ENCODE measurements at regions not wholly inside any gene's neighbourhood (a gene's known extent, or its start where the extent isn't known, plus 50 kb on each side); places are given as distances from the start of the nearest gene placed in this dataset.

DNA sequence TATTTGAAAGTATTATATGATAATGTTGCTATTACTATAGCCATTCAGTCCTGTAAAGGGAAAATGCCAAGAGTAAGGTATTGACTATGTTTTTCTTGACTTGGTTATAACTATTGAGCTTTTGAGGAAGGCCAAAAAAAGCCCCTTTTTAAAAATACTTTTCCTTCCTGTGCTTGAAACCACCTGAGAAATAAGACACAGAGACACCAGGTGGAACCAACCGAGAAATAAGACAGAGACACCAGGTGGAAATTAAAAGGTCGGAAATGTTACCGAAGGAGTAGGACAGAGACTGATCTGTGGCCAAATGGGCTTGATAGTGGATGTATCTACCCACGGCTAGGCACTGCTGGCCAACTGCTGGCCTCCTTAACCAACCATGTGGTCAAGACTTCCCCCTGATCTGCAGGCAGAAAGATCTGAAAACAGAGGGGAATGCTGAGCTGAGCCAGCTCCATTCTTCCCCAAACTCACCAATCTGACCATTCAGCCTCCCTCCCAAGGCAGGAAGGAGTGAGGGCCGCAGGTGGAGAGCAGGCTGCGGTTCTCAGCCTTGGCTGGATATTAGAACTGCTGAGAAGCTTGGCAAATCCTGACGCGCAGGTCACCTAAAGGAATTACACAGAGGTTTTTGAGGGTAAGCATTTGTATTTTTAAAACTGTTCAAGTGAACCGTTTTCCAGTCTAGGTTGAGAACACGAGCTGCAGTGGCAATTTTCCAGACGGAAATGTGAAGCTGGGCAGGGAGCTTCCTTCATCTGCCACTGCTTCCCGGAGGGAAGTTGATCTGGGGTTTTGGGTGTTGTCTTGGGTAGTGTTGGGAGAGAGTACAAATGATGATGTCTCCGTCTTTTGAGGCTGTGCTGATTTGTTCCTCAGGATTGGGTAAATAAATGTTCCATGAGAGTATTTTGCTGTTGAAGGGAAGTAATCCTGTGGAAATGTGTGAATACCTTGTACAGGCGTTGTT lies 121.7 kb upstream of the EXOC2 start:
- no peak for DNase-seq
- Histone ChIP-seq H3K27me3 (no peaks in the 10 kb centered on the region), H3K36me3 (no peaks in the 10 kb centered on the region), H3K9me3 (no peaks in the 10 kb centered on the region), H3K27ac (no peak overlapping the region), H3K4me1 (no peaks in the 10 kb centered on the region), H3K4me3 (no peak overlapping the region)
- intact Hi-C loops (cut with DNase I; ENCODE audit: low total_unique reads), result no loop called here
- TF ChIP-seq CTCF (IDR thresholded peaks at IDR 0.05), result no peak

- intact Hi-C loops (cut with DNase I; ENCODE audit: low total_unique reads), result no loop called here
- no peak for TF ChIP-seq CTCF (IDR thresholded peaks at IDR 0.05)
- H3K27me3 ChIP-seq, result no peaks in the 10 kb centered on the region
- no peaks in the 10 kb centered on the region for H3K4me1 ChIP-seq
- no peak for DNase-seq
- H3K9me3 ChIP-seq, result no peaks in the 10 kb centered on the region
- no peaks in the 10 kb centered on the region for H3K36me3 ChIP-seq
- H3K27ac ChIP-seq, result no peak overlapping the region
- H3K4me3 ChIP-seq, result no peak overlapping the region
These were observed 118.9 kb upstream of the EXOC2 start for GRCh38 chr6:811831-812230.

GRCh38 chr6:811191-811590 lies 118.3 kb upstream of the EXOC2 start:
- intact Hi-C loops (cut with DNase I; ENCODE audit: low total_unique reads), result no loop called here

GRCh38 chr6:804771-805170 lies 111.8 kb upstream of the EXOC2 start:
- intact Hi-C loops (cut with DNase I; ENCODE audit: low total_unique reads), result no loop called here
- no peaks in the 10 kb centered on the region for H3K4me1 ChIP-seq
- no peak for DNase-seq
- H3K9me3 ChIP-seq, result no peaks in the 10 kb centered on the region
- TF ChIP-seq CTCF (IDR thresholded peaks at IDR 0.05), result no peak
- peaks cover 0 to 23% of the 10 kb centered on the region in 2 donors for H3K27me3 ChIP-seq
- no peak overlapping the region for H3K27ac ChIP-seq
- no peak overlapping the region for H3K4me3 ChIP-seq
- no peaks in the 10 kb centered on the region for H3K36me3 ChIP-seq

More at GRCh38 chr6:811191-811590, 118.3 kb upstream of the EXOC2 start:
- no peaks in the 10 kb centered on the region for H3K27me3 ChIP-seq
- no peak for TF ChIP-seq CTCF (IDR thresholded peaks at IDR 0.05)
- DNase-seq, result no peak
- H3K4me3 ChIP-seq, result no peak overlapping the region
- H3K4me1 ChIP-seq, result no peaks in the 10 kb centered on the region
- no peaks in the 10 kb centered on the region for H3K9me3 ChIP-seq
- H3K27ac ChIP-seq, result no peak overlapping the region
- H3K36me3 ChIP-seq, result no peaks in the 10 kb centered on the region

- no peaks in the 10 kb centered on the region for H3K4me1 ChIP-seq
- H3K9me3 ChIP-seq, result no peaks in the 10 kb centered on the region
- intact Hi-C loops (cut with DNase I; ENCODE audit: low total_unique reads), result no loop called here
- H3K36me3 ChIP-seq, result no peaks in the 10 kb centered on the region
- no peak overlapping the region for H3K27ac ChIP-seq
- TF ChIP-seq CTCF (IDR thresholded peaks at IDR 0.05), result no peak
- H3K27me3 ChIP-seq, result peaks cover 0 to 24% of the 10 kb centered on the region in 2 donors
- DNase-seq, result no peak
- H3K4me3 ChIP-seq, result no peak overlapping the region
These were observed 111.4 kb upstream of the EXOC2 start for GRCh38 chr6:804317-804716.
